ENCODE measurements at regions not wholly inside any gene's neighbourhood (a gene's known extent, or its start where the extent isn't known, plus 50 kb on each side); places are given as distances from the start of the nearest gene placed in this dataset.

GRCh38 chr20:39897781-39898466 lies 791.1 kb downstream of the MAFB start:
- H3K27ac ChIP-seq = no peak overlapping the region
- H3K4me2 ChIP-seq (ENCODE audit: low read length) = no peak overlapping the region
- peak overlapping the region; percentile 38 for H2AFZ ChIP-seq
- H3K4me3 ChIP-seq (ENCODE audit: low read depth, low read length) = no peak overlapping the region
- H3K36me3 ChIP-seq (ENCODE audit: control insufficient read depth, insufficient read depth, low read length) = no peaks in the 10 kb centered on the region
- H3K79me2 ChIP-seq = no peaks in the 10 kb centered on the region
- TF ChIP-seq, protein P1, sequence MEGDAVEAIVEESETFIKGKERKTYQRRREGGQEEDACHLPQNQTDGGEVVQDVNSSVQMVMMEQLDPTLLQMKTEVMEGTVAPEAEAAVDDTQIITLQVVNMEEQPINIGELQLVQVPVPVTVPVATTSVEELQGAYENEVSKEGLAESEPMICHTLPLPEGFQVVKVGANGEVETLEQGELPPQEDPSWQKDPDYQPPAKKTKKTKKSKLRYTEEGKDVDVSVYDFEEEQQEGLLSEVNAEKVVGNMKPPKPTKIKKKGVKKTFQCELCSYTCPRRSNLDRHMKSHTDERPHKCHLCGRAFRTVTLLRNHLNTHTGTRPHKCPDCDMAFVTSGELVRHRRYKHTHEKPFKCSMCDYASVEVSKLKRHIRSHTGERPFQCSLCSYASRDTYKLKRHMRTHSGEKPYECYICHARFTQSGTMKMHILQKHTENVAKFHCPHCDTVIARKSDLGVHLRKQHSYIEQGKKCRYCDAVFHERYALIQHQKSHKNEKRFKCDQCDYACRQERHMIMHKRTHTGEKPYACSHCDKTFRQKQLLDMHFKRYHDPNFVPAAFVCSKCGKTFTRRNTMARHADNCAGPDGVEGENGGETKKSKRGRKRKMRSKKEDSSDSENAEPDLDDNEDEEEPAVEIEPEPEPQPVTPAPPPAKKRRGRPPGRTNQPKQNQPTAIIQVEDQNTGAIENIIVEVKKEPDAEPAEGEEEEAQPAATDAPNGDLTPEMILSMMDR (IDR thresholded peaks at IDR 0.05) = no peak
- no peak overlapping the region for H3K9ac ChIP-seq
- peaks cover 7% of the 10 kb centered on the region for H3K4me1 ChIP-seq
- H3K9me3 ChIP-seq (ENCODE audit: control insufficient read depth, low read length) = no peaks in the 10 kb centered on the region
- no peaks in the 10 kb centered on the region for H3K27me3 ChIP-seq (ENCODE audit: control insufficient read depth, insufficient read depth, low read length)

- Histone ChIP-seq H3K9ac (no peak overlapping the region), H3K4me1 (peaks cover 11% of the 10 kb centered on the region), H3K27me3 (ENCODE audit: control insufficient read depth, insufficient read depth, low read length) (no peaks in the 10 kb centered on the region), H3K36me3 (ENCODE audit: control insufficient read depth, insufficient read depth, low read length) (no peaks in the 10 kb centered on the region), H3K4me3 (ENCODE audit: low read depth, low read length) (no peak overlapping the region), H3K4me2 (ENCODE audit: low read length) (no peak overlapping the region), H3K79me2 (no peaks in the 10 kb centered on the region), H3K9me3 (ENCODE audit: control insufficient read depth, low read length) (no peaks in the 10 kb centered on the region), H3K27ac (no peak overlapping the region), H2AFZ (no peak overlapping the region)
- TF ChIP-seq, protein P1 (IDR thresholded peaks at IDR 0.05) = no peak
These were observed 792.0 kb downstream of the MAFB start for GRCh38 chr20:39897058-39897457.

DNA sequence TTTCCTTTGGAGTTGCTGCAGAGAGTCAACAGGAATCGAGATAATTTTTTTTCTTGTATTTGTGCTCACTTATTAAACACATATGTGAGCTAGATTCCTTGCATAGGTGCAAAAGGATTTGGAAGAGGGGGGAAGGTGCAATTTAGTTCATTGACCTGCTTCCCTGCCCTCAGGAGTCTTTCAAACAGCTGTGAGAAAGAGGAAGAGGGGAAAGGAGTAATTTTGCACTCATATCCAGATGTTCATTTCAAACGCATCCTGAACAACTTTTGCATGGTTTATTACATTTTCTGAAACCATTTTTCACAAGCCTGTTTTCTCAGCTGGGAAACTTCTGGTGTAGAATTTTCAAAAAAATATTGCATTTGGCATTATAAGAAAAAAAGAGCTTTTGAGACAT lies 795.0 kb downstream of the MAFB start:
- no peaks in the 10 kb centered on the region for H3K36me3 ChIP-seq (ENCODE audit: control insufficient read depth, insufficient read depth, low read length)
- H3K9me3 ChIP-seq (ENCODE audit: control insufficient read depth, low read length) = no peaks in the 10 kb centered on the region
- peaks cover 11% of the 10 kb centered on the region for H3K4me1 ChIP-seq
- no peak overlapping the region for H3K4me2 ChIP-seq (ENCODE audit: low read length)
- H2AFZ ChIP-seq = no peak overlapping the region
- no peaks in the 10 kb centered on the region for H3K27me3 ChIP-seq (ENCODE audit: control insufficient read depth, insufficient read depth, low read length)
- H3K9ac ChIP-seq = no peak overlapping the region
- H3K27ac ChIP-seq = no peak overlapping the region
- H3K4me3 ChIP-seq (ENCODE audit: low read depth, low read length) = no peak overlapping the region
- TF ChIP-seq, protein P1 (IDR thresholded peaks at IDR 0.05) = no peak
- no peaks in the 10 kb centered on the region for H3K79me2 ChIP-seq

DNA sequence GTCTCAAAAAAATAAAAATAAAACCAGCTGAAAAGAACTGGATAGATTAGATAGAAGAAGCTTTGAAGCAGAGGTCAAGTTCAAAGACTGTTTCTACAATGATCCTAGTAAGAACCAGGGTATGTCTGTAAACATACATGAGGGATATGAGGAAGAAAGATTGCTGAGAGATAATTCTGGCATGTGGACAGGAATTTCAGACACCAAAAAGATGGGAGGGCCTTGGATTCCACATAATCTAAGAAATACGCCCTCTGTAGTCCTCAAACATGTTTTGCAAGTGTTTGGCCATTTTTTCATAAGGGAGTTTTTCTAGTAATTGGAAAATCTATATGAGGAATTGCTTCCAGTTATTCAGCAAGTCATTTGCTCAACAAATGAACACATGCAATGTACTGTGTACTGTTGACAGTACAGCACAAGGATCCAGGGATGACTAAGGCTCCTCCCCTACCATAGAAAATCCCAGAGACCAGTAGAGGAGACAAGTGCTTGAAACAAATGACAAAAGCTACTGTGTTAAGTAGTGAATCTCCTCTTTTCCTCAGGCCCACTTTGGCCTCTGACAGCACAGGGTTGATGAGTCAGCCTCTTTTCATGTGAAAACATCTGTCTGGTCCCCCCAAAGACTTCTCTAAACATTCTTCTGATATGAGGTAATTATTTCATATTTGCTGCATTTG lies 795.9 kb downstream of the MAFB start:
- no peak overlapping the region for H3K9ac ChIP-seq
- TF ChIP-seq, protein P1 (IDR thresholded peaks at IDR 0.05) = peak; percentile 23
- peak overlapping the region; percentile 33 for H3K27ac ChIP-seq
- H3K9me3 ChIP-seq (ENCODE audit: control insufficient read depth, low read length) = no peaks in the 10 kb centered on the region
- H3K79me2 ChIP-seq = no peaks in the 10 kb centered on the region
- peaks cover 11% of the 10 kb centered on the region for H3K4me1 ChIP-seq
- H3K4me2 ChIP-seq (ENCODE audit: low read length) = no peak overlapping the region
- H3K36me3 ChIP-seq (ENCODE audit: control insufficient read depth, insufficient read depth, low read length) = no peaks in the 10 kb centered on the region
- peak overlapping the region; percentile 9 for H2AFZ ChIP-seq
- H3K4me3 ChIP-seq (ENCODE audit: low read depth, low read length) = no peak overlapping the region
- H3K27me3 ChIP-seq (ENCODE audit: control insufficient read depth, insufficient read depth, low read length) = no peaks in the 10 kb centered on the region

All from parathyroid adenoma (tissue), 2 donors.